HG02885 (cell line): ENCODE measurements at regions not wholly inside any gene's neighbourhood (a gene's known extent, or its start where the extent isn't known, plus 50 kb on each side); places are given as distances from the start of the nearest gene placed in this dataset.

Source experiments
- ATAC-seq: cut with Tn5 transposase; IDR thresholded peaks from one replicate; pipeline ENCODE4 v1.9.1; 2021; ENCODE audit warnings: mild to moderate bottlenecking; ENCODE audit not compliant: unreplicated experiment, poor library complexity

- ATAC-seq: no peak
Observed at GRCh38 chr5:103464835-103465484, 97.6 kb downstream of the NUDT12 start.

- no peak for ATAC-seq
Observed at GRCh38 chr5:103463261-103463660, 99.3 kb downstream of the NUDT12 start.

- no peak for ATAC-seq
Observed at GRCh38 chr5:103461243-103461642, 101.3 kb downstream of the NUDT12 start.

- no peak for ATAC-seq
Observed at GRCh38 chr5:103458497-103459040, 104.0 kb downstream of the NUDT12 start.

GRCh38 chr5:103456476-103456875, 106.1 kb downstream of the NUDT12 start:
- ATAC-seq: no peak

- no peak for ATAC-seq
Observed at GRCh38 chr5:103455796-103456195, 106.8 kb downstream of the NUDT12 start.

- ATAC-seq: no peak
Observed at GRCh38 chr5:103454770-103455169, 107.8 kb downstream of the NUDT12 start.

- no peak for ATAC-seq
Observed at GRCh38 chr5:103452666-103453065, 109.9 kb downstream of the NUDT12 start.

- no peak for ATAC-seq
Observed at GRCh38 chr5:103452089-103452488, 110.5 kb downstream of the NUDT12 start.

GRCh38 chr5:103451261-103451660, 111.3 kb downstream of the NUDT12 start:
- no peak for ATAC-seq

- ATAC-seq: no peak
Observed at GRCh38 chr5:103450333-103451061, 112.1 kb downstream of the NUDT12 start.

GRCh38 chr5:103446813-103447212, 115.8 kb downstream of the NUDT12 start:
- ATAC-seq: no peak

- ATAC-seq: no peak
Observed at GRCh38 chr5:103445426-103446035, 117.1 kb downstream of the NUDT12 start.

- peak; percentile 77 for ATAC-seq
Observed at GRCh38 chr5:103444333-103445038, 118.1 kb downstream of the NUDT12 start.

- ATAC-seq: no peak
Observed at GRCh38 chr5:103442750-103443149, 119.8 kb downstream of the NUDT12 start.

- no peak for ATAC-seq
Observed at GRCh38 chr5:103441523-103441922, 121.1 kb downstream of the NUDT12 start.

- ATAC-seq: no peak
Observed at GRCh38 chr5:103439007-103439406, 123.6 kb downstream of the NUDT12 start.

- ATAC-seq: no peak
Observed at GRCh38 chr5:103436656-103437055, 125.9 kb downstream of the NUDT12 start.

- no peak for ATAC-seq
Observed at GRCh38 chr5:103436112-103436511, 126.5 kb downstream of the NUDT12 start.

- no peak for ATAC-seq
Observed at GRCh38 chr5:103435136-103435889, 127.3 kb downstream of the NUDT12 start.
